HG03280 (cell line): ENCODE measurements at regions not wholly inside any gene's neighbourhood (a gene's known extent, or its start where the extent isn't known, plus 50 kb on each side); places are given as distances from the start of the nearest gene placed in this dataset.
"Not testable (repeated sequence)": the region's sequence is repeated elsewhere in the genome, so short reads cannot be mapped to it uniquely, and the experiment has no call there.

ENCODE experiments used
- ATAC-seq: cut with Tn5 transposase; IDR thresholded peaks from one replicate; pipeline ENCODE4 v1.9.1; 2021; ENCODE audit warnings: mild to moderate bottlenecking, moderate library complexity; ENCODE audit not compliant: unreplicated experiment

DNA sequence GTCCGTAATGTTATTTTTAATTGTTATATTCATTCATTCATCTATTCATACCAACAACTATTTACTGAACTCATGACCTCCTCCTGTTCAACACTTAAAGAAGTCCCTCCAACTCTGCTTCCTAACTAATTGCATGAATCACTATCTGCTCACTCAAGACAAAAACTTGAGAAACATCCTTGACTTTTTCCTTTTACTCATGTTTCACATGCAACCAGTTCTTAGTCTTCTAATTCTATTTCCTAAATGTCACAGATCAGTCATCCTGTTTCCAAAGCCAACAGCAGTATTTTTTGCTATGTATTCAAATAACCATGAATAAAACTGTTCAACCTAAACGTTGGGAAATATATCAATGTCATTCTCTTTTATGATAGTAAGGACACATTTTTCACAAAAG is 124.6 kb upstream of the GBE1 start:
- ATAC-seq: no peak

DNA sequence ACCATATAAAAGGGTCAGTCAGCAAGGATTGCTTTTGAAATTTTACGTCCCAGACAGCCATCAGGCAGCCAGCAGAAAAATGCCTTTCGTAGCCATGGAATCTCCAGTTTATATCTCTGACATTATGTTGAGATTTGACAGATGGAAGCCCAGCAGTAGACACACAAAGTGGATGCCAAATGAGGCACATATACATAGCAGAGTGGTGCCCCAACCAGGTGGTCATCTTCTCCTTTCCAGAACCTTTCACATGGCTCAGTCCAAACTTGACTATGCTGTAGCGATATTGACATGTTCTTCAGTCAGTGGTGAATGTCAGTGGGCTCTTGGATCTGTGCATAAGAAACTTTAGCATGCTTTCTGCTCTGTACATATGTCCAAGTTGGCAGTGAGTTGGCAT is 123.3 kb upstream of the GBE1 start:
- no peak for ATAC-seq

DNA sequence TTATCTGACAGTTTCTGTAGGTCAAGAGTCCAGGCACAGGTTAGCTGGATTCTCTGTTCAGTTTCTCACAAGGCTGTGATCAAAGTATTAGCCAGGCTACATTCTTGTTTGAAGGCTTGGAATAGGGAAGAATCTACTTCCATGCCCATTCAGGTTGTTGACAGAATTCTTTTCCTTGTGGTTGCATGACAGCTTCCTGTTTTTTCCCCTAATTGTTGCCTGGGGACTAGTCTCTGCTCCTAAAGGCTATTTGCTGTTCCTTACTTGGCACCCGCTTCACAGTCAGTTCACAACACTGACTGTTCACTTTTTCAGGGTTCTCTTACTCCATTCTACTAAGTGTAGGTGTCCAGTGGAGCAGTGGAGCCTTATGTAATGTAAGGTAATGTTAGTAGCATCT is 115.4 kb upstream of the GBE1 start:
- ATAC-seq: no peak

DNA sequence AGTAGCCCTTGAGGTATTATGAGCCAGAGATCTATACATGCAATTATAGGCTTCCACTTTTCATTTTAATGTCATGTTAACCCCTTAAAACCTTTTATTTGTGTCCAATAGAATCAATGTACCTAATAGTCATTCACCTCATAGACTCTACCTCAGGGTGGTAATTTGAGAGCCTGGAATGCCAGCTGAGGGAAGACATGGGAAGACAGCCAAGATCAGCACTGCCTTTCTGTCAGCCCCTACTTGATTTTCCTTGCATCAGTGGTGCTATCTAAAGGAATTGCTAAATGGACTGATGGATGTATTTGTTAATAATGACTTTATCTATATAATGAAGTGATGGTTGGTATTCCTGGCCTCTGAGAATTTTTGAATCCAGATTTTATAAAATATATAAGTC is 113.3 kb upstream of the GBE1 start:
- ATAC-seq: no peak

DNA sequence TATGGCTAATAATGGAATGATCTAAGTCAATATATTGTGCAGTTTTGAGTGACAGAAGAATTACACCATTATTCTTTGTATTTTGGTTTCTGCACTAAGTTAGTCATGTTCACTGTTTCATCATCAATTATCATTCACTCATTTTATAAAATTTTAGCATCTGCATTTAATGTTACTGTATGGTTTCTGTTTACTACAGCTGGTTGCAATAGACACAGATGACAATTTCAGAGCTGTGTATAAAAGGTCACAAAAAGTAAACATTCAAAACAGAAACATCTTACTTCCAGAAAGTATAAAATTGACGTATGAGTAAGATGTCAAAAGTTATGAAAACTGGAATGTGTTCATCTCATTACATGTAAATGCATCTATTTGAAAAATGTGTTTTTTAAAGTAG is 111.1 kb upstream of the GBE1 start:
- no peak for ATAC-seq

DNA sequence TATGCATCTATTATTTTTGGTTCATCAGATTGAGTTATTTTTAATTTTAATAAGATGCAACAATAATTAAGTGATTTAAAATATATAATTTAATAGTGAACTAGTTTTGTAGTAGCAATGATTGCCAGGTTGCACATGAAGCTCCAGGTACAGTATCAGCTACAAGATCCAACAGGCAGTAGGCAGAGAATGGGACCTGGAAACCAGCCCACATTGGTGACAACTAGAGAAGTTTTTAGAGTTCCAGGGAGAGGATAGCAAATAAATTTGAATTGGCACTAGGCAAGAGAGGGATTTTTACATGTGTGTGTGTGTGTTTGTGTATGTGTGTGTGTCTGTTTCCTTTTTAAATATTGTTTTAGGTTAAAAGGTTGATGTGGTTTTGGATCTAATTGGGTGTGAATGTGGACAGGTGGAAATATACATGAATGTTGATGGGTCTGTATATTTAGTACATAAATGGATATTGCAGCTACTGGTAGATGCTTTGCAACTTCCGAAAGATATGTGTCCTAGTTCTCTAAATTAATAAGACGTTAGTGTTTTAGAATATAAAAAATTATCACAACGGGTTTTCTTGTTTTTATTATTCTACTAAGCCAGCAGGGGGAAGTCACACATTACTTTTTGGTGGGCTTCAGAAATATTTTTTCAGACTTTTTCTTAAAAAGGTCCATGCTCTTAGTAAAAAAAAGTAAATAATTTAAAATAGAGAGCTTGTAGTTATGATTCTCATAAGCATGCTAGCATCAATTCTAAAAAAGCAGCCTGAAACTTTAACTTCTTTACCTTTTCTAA is 110.1 kb upstream of the GBE1 start:
- no peak for ATAC-seq

DNA sequence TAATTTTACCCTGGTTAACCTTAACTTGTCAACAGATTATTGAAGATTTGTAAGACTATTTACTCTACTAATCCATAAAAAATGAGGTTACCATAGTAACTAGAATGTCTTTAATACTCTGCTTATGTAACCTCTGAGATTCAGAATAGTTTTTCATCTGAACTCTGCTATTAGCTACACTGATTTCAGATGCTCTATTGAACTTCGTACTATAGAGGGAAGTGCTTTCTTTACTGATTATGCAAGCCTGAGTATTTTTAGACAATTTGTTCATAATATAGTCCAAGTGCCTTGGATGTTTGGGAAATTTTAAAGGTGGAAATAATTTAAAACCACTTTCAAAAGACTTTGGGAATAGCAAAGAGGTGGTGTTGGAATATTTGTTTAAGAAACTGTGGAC is 107.9 kb upstream of the GBE1 start:
- no peak for ATAC-seq

DNA sequence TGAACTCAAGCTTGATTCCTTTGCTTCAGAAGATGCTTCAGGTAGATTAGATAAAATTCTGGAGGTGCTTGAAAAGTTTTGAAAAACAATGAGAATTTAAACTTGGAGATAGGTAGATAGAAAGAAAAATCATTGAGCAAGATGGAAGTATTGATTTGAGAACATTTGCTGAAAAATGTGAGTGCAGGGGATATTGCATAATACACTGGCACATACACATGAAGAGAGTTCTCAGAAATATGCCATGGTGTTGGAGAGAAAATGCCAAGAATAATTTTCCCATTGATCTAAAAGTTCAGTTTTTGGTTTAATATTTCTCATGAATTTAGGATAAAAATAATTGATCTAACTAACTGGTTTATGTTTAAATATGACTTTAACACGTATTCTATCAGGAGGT is 107.2 kb upstream of the GBE1 start:
- ATAC-seq: no peak

DNA sequence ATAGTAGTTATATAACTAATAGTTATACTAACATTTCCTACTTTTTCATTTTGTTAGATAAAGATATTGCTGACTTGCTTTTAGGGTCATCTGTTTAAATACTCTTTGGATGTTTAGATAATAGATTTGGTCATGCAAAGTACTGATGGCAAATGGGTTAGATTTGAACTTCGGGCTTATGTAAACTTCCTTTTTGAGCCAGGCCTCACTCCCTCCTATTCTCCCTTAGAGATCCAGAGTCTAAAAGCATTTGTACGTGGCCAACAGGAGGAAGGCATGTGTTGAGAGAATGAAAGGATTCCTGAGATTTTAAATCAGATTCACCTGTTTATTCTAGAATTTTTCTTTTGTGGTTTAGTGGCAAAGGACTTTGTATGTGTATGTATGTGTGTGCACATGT is 106.4 kb upstream of the GBE1 start:
- no peak for ATAC-seq

DNA sequence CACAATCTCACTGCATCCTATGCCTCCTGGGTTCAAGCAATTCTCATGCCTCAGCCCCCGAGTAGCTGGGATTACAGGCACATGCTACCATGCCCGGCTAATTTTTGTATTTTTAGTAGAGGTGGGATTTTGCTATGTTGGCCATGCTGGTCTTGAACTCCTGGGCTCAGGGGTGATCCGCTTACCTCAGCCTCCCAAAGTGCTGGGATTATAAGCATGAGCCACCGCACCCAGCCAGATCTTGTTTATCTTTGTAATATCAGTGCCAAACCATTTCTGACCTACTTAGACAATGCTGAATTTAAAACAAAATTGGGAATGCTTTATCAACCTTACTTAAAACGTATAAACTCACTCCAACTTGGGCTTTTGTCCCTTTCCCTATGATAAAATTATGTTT is 103.7 kb upstream of the GBE1 start:
- not testable (repeated sequence) for ATAC-seq

DNA sequence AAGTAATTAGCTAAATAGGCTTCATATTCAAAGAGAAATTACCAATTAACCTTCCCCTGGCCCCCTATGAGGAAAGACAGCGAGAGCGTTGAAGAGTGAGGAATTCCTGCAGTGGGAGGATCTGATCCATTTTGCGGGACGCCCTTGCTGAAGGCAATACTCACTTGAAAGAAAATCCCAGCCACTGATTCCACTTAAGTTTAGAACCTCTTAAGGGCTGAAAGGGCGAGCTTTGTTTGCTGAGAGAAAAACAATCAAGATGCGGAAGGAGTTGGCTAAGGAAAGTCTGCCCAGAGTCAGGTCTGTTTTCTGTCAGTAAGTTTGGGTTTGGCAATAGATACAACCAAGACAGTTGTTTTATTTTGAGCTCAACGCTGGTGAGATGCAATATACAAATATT is 102.8 kb upstream of the GBE1 start:
- ATAC-seq: no peak

DNA sequence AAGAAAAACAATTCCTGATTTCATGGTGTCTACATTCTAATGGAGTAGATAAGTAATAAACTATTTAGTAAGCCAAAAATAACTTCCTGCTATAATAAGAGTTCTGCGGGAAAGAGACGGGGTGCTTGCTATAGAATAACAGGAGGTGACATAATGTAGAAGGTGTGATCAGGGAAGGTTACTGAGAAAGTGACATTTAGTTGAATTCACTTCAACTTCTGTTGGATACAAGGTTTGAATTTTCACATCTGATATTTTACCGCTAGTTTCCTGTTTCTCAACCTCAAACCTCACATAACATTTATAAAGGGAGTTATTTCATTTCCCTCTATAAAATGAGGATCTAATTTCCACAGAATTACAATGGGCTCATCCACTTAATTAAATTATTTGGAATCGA is 102.3 kb upstream of the GBE1 start:
- no peak for ATAC-seq

DNA sequence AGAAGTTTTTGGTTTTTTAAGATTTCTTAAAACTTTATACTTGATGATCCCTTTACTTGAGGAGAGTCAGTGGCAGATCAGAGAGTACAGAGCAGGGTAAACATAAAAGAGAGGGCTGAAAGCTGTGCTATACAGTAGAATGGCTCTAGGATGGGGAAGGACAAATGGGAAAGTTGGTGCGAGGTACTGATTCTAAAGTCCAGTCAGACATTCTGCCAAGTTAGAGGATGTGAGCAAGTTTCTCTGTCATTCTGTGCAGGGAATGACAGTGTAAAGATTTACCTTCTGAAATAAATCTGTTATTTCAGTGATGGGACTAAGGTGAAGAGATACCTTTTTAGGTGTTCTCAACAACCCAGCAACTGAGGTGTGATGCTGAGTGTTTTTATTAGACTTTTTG is 100.1 kb upstream of the GBE1 start:
- ATAC-seq: no peak

DNA sequence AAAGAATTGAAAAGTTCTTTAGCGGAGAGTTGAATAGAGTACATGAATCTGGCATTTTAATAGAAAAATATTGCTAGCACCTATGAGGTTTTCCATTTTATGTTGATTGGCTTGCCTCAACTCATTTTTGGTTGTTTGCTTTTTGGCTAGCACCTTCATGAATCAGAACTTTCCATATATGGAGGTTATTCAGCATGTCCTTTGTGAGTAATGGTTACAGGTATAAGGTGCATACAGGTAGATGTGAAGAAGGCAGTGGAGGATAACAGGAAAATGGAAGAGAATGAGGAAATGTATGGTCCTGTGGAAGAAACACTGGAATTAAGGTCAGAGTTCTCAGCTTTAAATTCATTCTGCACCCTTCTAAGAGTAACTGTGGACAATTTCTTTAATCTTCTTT is 98.1 kb upstream of the GBE1 start:
- ATAC-seq: no peak

DNA sequence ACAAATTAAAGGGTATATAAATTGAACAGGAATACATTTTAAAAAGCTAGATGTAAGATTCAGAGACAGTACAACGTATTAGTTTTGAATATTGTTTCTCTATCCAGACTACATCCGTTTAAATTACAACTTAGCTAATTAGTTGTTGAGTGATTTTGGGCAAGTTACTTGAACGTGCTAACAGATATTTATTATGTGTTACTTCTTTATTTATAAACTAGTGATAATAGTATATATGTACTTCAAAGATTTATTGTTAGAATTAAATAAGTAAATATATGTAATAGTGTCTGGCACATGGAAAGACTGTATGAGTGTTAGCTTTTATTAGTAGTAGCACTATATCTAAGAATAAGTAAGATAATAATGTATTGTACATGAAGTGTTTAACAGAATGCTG is 92.0 kb upstream of the GBE1 start:
- ATAC-seq: no peak

DNA sequence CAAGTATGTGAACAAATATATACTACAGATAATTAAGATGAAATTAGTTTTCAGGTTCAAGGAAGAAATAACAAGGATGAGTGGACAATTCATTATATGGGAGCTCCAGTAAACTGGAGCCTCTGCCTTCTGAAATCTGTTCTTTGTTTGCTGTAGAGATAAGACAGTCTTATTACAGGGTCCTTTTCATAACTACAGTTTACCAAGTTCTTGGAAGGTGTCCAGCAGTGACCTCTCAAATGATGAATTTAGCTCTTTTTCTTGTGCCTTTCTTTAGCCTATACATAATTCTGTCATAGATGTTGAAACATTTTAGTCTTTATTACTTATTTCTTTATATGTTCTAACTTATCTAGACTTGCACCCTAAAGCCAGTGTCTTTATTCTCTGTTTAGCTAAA is 89.7 kb upstream of the GBE1 start:
- no peak for ATAC-seq

DNA sequence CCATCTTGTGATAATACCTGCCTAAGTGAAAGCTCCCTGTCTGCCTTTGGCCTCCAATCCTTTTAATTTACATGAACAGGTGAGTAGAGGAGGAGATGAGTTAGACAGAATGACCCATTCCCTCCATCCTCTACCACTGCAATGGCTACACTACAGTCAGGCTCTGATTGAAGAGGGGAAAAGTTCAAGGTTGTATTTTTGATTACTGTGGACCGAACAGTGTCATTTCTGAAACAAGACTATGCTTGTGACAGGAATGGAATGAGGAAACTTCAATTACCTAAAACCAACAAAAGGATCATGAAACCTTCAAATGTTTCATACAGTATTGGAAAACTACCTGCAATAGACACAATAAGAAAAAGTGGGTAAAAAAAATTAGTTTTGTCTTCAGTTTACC is 85.5 kb upstream of the GBE1 start:
- no peak for ATAC-seq

DNA sequence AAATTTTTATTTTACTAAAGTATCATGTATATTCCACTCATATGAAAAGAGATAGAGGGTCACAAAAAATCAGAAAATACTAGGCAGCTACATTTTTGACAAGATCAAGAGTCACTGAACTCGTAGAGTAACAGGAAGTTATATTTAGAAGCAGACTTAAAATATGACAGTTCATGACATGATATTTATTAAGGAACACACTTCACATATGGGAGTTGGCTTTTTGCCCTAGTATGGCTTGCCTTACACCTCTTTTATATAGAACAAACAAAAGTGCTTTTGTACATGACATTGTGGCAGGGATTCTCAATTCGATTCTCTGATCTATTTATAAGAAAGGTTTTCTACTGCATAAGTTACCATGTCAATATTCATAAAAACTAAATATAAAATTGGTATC is 80.1 kb upstream of the GBE1 start:
- ATAC-seq: no peak

DNA sequence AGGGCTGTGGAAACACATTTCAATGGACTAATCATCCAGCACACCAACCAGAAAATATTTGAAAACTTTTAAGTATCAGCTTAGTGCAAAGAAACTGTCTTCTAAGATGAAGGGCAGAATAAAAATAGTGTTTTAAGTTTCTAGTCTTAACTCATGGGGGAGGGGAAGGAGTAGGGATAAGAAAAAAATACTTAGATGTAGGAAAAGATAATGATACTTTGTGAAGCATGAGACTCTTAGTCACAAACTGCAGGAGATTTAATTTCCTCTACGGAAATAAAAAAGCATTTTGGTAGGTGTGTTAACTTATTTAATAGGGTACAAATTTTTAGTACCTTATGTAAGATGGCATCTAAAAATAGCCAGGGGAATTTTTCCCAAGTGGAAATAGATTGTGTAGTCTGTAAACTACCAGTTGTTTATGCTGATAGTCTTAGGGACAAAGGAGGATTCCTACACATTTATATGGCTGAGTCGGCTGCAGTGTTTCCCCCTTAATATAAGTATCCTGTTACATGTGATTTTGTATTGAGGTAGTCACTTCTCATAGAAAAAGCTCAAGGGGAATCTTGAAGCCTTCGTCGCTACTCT is 78.2 kb upstream of the GBE1 start:
- no peak for ATAC-seq

DNA sequence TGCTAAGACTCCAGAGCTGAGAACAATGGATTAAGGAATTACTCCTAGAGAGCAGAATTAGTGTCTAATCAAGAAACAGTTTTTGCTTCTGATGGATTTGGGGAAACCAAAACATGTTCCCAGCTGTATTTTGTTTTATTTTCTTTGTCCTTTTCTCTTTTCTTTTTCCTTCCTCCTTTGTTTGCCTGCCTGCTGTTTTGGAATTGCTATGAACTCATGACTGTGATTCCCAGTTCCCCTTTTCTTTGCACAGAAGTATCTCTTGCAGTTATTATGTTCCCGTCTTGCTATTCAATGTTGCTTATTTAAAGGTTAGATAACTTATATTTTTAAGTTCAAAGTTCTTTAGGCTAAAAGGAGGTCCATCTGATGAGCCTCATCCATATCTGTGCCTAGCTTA is 77.0 kb upstream of the GBE1 start:
- ATAC-seq: no peak

DNA sequence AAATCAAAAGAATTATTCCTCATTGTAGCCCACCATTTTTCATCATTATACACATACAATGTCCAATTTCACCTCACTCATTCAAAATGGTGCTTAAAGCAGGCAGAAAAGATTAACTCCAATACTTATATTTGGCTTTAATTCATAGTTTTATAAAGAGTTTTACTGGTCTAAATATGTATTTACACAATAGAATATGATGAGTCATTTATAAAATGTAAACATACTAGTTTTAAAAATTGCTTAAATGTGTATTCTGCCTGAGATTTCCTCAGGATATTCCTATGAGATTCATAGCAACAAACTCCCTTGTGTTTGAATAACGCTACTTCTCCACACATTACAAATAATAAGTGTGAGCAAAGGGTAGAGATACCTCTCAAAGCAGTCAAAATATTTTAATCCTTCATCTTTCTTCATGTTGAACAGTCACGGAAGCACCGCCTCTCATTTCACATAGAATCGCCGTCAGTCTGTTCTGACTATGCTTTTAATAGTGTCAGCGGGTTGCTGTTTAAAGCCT is 75.7 kb upstream of the GBE1 start:
- ATAC-seq: no peak

DNA sequence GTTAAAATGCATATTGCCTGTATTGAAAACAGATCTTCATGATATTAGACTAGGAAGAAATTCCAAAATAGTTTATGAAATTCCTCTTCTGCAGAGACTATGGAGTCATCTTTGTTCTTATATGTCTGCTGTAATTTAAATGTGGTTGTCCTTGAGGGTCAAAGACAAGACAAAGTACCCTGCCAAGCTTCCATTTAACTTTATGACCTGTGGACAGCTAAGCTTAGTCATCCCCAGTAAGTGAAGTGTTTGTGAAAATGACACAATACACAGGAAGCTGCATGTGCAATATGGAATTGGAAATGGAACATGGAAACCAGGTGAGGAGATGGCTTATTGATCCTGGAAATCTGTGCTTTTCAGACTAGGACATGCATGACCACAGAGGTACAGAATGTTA is 68.5 kb upstream of the GBE1 start:
- no peak for ATAC-seq

DNA sequence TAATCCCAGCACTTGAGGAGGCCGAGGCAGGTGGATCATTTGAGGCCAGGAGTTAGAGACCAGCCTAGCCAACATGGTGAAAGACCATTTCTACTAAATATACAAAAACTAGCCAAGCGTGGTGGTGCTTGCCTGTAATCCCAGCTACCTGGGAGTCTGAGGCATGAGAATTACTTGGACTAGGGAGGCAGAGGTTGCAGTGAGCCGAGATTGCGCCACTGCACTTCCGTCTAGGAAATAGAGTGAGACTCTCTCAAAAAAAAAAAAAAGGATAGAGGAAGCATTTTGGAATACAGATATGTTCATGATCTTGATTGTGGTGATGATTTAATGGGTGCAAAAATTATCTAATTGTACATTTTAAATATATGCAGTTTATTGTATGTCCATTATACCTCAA is 67.8 kb upstream of the GBE1 start:
- ATAC-seq: not testable (repeated sequence)
